GM15510 (cell line): ENCODE measurements at regions not wholly inside any gene's neighbourhood (a gene's known extent, or its start where the extent isn't known, plus 50 kb on each side); places are given as distances from the start of the nearest gene placed in this dataset.
A peak's percentile ranks its signal among the peaks of the same experiment; 100 is the strongest.

Experiments used
- POLR2A ChIP-seq: IDR thresholded peaks from 3 replicates; pipeline ENCODE4 v1.6.1; 2011; ENCODE audit warnings: borderline replicate concordance; ENCODE audit not compliant: insufficient read length; ENCODE audit errors: extremely low read depth

DNA sequence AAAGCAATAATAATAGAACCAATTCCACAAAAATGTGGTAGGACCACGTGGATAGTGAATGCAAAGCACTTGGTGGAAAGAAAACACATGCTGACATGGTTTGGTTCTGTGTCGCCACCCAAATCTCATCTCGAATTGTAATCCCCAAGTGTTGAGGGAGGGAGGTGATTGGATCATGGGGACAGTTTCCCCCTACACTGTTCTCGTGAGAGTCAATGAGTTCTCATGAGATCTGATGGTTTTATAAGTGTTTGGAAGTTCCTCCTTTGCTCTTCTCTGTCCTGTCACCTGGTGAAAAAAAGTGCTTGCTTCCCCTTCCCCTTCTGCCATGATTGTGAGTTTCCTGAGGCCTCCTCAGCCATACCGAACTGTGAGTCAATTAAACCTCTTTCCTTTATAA, 421.9 kb upstream of the CADM1 start:
- no peak for TF ChIP-seq POLR2A

DNA sequence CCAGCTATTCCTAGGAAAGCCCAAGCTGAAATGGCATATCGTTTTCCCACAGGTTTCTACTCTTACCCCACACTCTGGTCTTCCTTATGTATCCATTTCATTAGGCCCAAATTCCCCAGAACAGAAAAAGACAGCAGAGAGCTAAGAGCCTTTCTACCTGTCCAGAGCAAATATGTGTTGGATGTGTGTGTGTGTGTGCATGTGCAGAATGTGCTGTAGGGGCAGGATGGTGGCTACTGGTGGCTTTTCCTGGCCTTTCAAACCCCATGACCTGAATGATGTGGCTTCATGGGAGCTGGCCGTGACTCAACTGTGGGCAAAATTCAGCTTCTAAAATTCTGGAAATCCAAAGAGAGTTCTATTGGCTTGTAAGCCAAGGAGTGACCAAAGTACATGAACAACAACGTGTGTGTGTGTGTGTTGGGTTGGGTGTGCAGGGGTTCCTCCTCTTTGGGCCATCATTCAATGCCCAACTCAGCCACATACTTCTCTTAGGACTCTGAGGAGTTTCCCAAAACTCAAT, 421.4 kb upstream of the CADM1 start:
- TF ChIP-seq POLR2A: no peak

DNA sequence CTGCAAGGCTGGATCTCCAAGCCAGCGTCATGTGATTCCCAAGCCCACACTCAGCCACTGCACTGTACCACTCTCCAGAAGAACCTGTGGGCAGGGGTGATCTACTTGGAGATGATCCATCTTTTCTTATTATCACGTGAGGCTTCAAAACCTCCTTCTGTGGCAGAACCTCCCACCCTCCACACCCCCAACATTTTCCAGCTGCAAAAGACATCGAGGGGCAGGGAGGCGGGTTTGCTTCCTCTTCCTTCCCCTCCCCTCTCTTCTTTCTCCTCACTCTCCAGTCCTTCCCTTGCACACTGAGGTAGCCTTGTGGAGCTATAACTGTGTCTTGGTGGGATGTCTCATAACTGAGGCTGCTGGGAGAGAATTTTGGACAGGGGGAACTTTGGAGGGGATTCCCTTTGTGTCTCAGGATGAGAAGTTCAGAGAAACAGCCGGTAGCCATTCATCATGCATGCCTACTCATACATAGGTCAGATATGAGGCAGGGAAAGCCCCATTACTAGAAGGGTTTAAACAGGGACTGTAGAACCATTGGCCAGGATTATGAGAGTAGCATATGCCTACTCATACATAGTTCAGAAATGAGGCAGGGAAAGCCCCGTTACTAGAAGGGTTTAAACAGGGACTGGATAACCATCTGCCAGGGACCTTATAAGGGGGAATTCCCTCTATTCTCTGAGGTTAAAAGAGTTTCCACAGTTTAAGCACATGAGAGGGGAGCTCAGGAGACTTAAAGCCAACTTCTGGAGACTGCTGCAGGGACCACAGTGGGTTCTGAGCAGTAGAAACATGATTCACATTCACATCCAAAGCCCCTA, 420.7 kb upstream of the CADM1 start:
- TF ChIP-seq POLR2A: no peak

DNA sequence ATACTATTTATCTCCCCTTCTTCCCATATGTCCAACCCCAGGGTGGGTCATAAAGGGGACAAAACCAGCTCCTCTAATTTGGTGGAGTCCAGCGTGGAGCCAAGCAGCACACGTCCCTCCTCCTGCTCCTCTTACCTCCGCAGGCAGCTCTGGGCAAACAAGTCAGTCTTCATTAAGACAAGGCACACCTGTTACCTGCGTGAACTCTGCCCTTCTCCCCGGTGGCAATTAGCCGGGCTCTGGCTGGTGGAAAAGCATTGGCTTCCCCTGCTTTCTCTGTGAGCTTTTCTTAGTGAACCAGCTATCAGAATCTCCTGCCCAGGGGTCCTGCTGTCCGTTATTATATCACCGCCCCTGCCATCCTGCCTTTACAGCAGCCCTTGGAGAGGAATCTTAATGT, 418.7 kb upstream of the CADM1 start:
- no peak for TF ChIP-seq POLR2A

DNA sequence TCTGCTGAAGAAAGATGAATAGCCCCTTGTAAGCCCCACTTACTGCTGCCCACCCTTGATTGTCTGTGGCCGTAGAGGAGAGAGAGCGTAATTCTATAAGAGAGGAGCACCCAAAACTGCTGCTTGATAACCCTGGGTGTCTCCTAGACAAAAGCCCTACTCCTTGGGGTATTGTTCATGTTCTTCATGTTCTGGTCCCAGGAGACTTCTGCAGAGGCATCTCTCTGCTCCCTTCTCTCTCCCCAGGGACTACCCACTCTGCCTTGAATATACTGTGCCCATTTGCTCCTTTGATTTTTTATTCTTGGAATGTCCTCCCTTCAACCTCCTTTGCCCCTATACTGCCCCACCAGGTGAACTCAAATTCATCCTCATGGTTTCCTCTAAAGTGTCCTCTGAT, 417.8 kb upstream of the CADM1 start:
- no peak for TF ChIP-seq POLR2A

DNA sequence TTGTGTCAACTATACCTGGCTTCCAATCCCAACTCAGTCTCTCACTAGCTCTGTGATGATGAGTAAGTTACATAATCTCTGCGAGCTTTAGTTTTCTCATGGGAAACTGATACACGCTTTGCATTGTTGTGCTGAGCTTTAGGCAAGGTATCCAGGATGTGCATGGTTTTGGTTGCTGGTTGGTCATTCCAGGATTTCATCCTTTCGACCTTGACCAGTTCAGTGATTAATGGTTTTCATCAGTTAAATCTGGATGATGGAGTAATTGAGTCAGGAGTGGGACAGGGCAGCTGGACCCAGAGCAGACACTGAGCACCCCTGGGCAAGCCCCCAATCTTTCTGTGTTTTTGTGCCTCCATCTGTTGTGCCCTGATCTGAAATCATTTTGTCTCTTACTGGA, 417.3 kb upstream of the CADM1 start:
- no peak for TF ChIP-seq POLR2A

DNA sequence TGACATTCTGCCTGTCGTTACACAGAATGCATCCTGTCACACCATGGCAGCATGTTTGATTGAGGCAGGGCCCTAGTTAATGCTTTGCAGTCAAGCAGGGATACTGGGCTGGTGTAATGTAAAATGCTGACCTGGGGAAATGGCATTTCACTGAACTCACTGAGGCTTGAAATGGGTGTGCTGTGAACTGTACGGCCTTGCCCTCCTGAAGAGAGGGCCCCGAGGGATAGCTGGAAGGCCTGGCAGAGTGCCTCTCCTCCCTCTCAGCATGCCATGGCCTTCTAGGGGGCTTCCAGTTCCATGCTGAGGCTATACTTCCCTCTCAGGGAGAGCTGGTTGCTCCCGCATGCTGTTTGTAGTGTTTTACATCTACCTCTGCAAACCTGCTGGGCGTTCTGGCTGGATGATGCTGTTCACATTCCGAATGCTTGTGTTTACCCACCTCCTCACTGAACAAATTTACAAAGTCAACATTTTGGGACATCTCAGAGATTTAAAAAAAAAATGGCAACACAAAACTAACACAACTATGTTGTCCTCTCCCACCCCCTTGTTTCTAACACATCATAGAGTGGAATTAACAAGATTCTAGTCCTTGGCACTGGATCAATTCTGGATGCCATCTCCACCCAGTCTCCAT, 416.7 kb upstream of the CADM1 start:
- no peak for TF ChIP-seq POLR2A

DNA sequence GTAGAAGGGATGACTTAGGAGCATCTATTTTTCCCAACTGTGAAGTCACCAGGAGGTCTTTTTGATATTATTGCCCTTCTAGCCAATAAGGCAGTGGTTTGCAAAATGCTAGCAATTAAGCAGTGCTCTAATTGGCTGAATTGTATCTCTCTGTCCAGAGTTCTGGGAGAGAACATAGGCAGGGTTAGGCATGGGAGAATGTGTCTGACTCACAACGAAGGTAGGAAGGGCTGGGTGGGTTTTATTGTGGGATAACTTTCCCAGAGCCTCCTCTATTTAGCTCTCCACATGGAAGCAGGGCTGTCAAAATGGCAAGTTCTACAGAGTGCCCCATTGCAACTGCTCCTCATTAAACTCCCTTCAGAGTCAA, 415.9 kb upstream of the CADM1 start:
- TF ChIP-seq POLR2A: no peak

DNA sequence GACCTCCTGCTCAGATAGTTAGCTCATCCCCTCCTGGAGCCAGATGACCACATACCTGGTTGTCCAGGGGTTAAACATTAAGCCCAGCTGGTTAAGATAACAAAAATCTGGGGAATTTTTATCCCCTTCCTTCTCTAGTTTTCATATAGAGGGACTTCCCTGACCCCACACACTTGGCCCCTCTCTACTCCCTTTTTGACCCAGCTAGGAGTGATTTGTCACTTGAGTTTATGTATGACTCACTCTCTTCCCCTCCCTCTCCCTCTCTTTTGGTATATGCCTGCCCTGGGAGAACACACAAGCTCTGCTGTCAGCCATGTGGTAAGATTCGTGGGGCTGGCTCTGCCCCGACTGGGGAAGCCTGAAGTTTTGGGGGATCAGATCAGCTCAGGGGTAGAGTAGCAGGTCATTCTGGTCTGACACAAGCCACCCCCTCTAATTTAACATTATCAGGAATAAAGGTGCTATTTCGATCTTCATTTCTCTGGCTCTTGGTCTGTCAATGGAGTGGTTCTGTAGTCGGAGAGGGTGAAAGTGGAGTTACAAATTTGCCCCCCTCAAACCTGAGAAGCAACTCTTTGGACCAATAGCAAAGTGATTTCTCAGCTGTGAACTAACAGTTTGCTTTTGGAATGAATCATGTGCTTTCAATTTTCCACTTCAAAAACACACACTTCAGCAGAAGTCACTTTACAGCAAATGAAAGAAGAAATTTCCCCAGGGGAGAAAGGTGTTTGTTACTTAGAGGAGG, 415.3 kb upstream of the CADM1 start:
- TF ChIP-seq POLR2A: peak; percentile 25

DNA sequence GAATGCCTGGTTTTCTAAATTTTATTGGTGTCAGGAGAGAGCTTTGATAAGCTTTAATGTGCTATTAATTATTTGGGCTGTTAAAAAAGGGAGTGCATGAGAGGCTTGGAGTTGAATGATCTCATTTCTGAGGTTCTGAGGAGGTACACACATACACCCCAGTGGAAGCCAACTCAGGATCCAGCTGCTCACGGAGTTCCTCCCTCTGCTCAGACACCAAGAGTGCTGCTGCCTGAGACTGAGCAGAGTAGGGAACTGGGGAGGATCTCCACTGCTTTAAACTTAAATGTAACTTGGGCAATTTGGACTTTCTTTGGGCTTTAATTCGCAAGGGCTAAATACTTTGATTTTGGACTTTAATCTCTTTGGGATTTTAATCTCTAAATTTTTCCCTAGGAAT, 414.4 kb upstream of the CADM1 start:
- no peak for TF ChIP-seq POLR2A

DNA sequence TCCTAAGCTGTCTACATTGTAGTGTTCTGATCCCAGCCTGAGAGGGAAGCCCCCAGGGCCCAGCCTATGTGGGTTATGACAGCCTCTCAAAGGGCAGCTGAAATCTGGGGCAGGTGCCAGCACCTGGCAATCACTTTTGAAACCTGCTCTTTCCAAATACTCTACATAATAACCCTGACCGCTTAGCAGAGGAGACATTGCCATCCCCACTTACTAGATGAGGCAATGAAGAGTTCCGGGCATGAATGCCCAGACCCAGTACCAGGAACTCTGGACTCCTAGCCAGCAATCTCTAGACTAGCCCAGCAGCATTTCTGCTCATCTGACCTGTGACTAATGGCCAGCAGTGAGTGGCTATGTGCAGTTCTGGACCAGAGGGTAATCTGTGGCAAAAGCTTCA, 412.4 kb upstream of the CADM1 start:
- TF ChIP-seq POLR2A: no peak

DNA sequence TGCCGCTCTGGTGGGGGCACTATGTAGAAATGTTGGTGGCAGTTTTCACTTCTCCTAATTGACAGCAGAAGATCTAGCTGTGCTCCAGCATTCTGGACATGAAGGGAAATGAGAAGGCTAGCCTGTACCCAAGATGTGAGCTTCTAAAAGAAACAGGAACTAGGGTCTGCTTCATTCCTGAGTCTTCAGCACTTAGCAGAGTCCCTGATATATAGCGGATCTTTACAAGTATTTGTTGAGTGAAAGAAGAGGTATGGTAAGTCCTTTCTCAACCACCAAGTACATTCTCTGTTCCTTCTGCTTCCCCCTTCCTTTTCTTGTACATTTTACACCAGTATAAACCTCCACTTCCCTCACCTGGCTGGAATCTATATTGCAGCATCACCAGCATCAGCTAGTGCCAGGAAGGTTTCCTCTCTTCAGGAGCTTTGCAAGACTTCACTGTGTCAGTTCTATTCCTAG, 408.3 kb upstream of the CADM1 start:
- no peak for TF ChIP-seq POLR2A

DNA sequence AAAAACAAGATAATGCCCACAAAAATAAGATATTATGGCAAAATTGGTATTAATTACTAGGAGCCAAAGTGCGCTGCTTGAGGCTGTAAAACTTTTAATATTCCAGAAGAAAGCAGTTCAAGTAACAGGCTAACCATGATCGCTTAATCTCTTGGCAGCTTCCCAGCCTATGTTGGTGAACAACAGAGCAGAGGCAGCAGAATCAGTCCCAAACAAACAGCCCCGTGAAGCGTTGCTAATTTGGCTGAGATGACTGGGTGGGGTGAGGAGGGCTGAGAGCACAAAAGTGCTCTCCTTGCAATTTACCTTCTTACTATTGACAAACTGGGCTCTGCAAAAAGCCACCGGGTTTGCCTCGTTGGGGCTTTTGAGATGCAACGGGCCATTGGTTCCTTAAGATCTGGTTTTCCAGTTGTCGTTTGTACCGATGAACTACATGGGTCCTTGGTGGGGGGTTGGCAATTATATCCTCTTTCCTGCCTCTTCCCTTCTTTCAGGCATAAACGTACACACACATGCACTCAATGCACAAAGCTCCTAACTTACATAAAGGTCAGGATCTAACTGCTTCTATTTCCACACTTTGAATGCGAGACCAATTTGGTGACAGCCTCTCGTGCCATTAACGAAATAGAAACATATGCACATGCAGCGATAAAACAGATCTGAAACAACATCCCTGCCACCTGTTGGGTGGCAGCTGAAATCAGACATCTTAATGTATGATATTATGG, 407.6 kb upstream of the CADM1 start:
- no peak for TF ChIP-seq POLR2A

DNA sequence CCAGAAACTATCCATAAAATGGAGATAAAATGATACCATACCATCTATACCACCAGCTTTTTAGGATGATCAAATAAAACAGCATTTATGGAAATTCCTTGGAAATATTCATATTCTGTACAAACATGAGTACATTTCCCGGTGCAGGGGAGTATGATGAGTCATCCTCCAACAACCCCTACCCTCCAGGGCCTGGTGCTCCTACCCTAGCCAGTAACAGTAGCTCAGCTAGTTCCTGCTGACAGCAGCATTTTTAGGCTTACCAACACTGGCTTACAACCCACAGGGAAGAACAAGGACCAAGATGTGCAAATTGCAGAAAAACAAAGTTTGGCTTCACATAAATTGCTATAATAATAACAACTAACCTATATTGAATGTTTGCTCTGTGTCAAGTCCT, 406.2 kb upstream of the CADM1 start:
- TF ChIP-seq POLR2A: no peak

DNA sequence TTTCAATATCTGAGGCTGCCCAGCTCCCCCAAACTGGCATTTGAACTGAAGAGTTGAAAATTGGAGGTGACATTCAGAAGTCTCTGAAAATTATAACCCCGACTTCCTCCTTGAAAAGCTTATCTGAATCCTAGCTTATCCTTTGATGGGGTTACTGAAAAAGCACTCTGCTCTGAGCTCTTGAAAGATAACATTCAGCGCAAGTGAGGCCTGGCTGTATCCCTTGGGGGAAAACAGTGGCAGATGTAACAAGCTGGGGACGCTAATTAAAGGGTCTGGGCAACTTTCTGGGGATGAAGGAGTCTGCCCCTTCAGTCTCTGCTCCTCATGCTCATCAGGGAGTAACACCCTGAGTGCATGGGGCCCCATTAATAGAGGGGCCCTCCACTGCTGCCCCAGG, 402.0 kb upstream of the CADM1 start:
- no peak for TF ChIP-seq POLR2A
